HG03196 (cell line): ENCODE measurements at regions not wholly inside any gene's neighbourhood (a gene's known extent, or its start where the extent isn't known, plus 50 kb on each side); places are given as distances from the start of the nearest gene placed in this dataset.

ENCODE experiments used
- ATAC-seq: cut with Tn5 transposase; IDR thresholded peaks from one replicate; pipeline ENCODE4 v1.9.1; 2021; ENCODE audit not compliant: unreplicated experiment

GRCh38 chr11:29782447-29782846 lies 234.4 kb downstream of the KCNA4 start:
- no peak for ATAC-seq

GRCh38 chr11:29781268-29781667 lies 235.6 kb downstream of the KCNA4 start:
- ATAC-seq: no peak

GRCh38 chr11:29780756-29781155 lies 236.1 kb downstream of the KCNA4 start:
- ATAC-seq: no peak

- ATAC-seq: no peak
These were observed 243.1 kb downstream of the KCNA4 start for GRCh38 chr11:29773656-29774264.

- ATAC-seq: no peak
These were observed 260.0 kb downstream of the KCNA4 start for GRCh38 chr11:29756871-29757270.

- ATAC-seq: no peak
These were observed 261.4 kb downstream of the KCNA4 start for GRCh38 chr11:29755474-29755873.

GRCh38 chr11:29751618-29752017 lies 265.2 kb downstream of the KCNA4 start:
- ATAC-seq: no peak

GRCh38 chr11:29750392-29750791 lies 266.4 kb downstream of the KCNA4 start:
- no peak for ATAC-seq

- no peak for ATAC-seq
These were observed 282.5 kb downstream of the KCNA4 start for GRCh38 chr11:29734287-29734686.

- no peak for ATAC-seq
These were observed 303.0 kb downstream of the KCNA4 start for GRCh38 chr11:29713831-29714320.

- ATAC-seq: no peak
These were observed 304.2 kb downstream of the KCNA4 start for GRCh38 chr11:29712616-29713015.

GRCh38 chr11:29707924-29708323 lies 308.9 kb downstream of the KCNA4 start:
- no peak for ATAC-seq

- no peak for ATAC-seq
These were observed 331.5 kb downstream of the KCNA4 start for GRCh38 chr11:29685361-29685760.

GRCh38 chr11:29682856-29683255 lies 334.0 kb downstream of the KCNA4 start:
- ATAC-seq: no peak

GRCh38 chr11:29679996-29680395 lies 336.8 kb downstream of the KCNA4 start:
- no peak for ATAC-seq

- ATAC-seq: no peak
These were observed 339.8 kb downstream of the KCNA4 start for GRCh38 chr11:29676993-29677392.

GRCh38 chr11:29669310-29669709 lies 347.5 kb downstream of the KCNA4 start:
- ATAC-seq: no peak

- no peak for ATAC-seq
These were observed 359.1 kb downstream of the KCNA4 start for GRCh38 chr11:29657709-29658108.

- ATAC-seq: no peak
These were observed 360.2 kb downstream of the KCNA4 start for GRCh38 chr11:29656597-29656996.

- ATAC-seq: no peak
These were observed 371.5 kb downstream of the KCNA4 start for GRCh38 chr11:29645373-29645772.

- no peak for ATAC-seq
These were observed 375.6 kb downstream of the KCNA4 start for GRCh38 chr11:29641201-29641600.

GRCh38 chr11:29634744-29635143 lies 382.1 kb downstream of the KCNA4 start:
- no peak for ATAC-seq

GRCh38 chr11:29634244-29634643 lies 382.6 kb downstream of the KCNA4 start:
- no peak for ATAC-seq
